ENCODE measurements at regions not wholly inside any gene's neighbourhood (a gene's known extent, or its start where the extent isn't known, plus 50 kb on each side); places are given as distances from the start of the nearest gene placed in this dataset.

DNA sequence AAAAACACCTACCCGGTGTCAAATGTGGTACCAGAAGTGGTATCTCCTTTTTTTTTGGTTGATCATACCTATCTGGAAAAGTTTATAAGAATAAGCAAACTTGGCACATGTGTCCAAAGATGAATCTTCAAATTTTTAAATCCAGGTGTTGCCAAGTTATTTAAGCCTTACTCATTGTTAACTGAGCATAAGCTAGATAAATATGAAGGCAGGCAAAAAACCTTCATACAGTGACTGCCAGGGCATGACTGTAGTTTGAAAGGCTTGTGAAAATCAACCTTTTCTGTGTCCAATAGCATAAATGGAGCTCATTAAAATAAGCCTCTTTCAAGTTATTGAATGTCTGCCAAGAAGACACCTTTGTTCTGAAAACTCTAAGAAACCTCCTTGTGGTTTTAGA lies 699.2 kb downstream of the DOK5 start:
- no peak overlapping the region for H3K4me3 ChIP-seq (ENCODE audit: low read depth, low read length)
- ChIA-PET CTCF (no interaction called here), POLR2A (no interaction called here)
- H3K27me3 ChIP-seq (ENCODE audit: control insufficient read depth, insufficient read depth, low read length) = no peaks in the 10 kb centered on the region
- DNase-seq (ENCODE audit: low read depth, low spot score) = no peak
- TF ChIP-seq, protein P1, sequence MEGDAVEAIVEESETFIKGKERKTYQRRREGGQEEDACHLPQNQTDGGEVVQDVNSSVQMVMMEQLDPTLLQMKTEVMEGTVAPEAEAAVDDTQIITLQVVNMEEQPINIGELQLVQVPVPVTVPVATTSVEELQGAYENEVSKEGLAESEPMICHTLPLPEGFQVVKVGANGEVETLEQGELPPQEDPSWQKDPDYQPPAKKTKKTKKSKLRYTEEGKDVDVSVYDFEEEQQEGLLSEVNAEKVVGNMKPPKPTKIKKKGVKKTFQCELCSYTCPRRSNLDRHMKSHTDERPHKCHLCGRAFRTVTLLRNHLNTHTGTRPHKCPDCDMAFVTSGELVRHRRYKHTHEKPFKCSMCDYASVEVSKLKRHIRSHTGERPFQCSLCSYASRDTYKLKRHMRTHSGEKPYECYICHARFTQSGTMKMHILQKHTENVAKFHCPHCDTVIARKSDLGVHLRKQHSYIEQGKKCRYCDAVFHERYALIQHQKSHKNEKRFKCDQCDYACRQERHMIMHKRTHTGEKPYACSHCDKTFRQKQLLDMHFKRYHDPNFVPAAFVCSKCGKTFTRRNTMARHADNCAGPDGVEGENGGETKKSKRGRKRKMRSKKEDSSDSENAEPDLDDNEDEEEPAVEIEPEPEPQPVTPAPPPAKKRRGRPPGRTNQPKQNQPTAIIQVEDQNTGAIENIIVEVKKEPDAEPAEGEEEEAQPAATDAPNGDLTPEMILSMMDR (IDR thresholded peaks at IDR 0.05; ENCODE audit: low read depth, low read length) = no peak
- peaks cover 14% of the 10 kb centered on the region for H3K9me3 ChIP-seq (ENCODE audit: control insufficient read depth, insufficient read depth, low read length)
- H3K27ac ChIP-seq (ENCODE audit: low read depth, low read length) = no peak overlapping the region

DNA sequence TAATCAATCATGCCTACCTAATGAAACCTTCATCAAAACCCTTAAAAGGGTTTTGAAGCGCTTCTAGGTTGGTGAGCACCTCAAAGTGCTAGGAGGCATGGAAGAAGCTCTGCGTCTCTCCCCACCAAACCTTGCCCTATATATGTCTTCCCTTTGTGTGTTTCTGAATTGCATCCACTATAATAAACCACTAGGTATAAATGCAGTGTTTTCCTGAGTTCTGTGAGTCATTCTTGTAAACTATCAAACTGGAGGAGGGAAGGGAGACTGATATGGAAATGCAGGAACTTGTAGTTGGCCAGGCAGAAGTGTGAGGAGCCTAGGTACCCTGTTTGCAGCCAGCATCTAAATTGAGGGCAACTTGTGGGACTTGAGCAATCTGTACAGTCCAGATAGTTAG lies 698.8 kb downstream of the DOK5 start:
- H3K4me3 ChIP-seq (ENCODE audit: low read depth, low read length) = no peak overlapping the region
- CTCF ChIA-PET = no interaction called here
- peaks cover 14% of the 10 kb centered on the region for H3K9me3 ChIP-seq (ENCODE audit: control insufficient read depth, insufficient read depth, low read length)
- H3K27me3 ChIP-seq (ENCODE audit: control insufficient read depth, insufficient read depth, low read length) = no peaks in the 10 kb centered on the region
- no peak overlapping the region for H3K27ac ChIP-seq (ENCODE audit: low read depth, low read length)
- DNase-seq (ENCODE audit: low read depth, low spot score) = no peak
- TF ChIP-seq, protein P1 (IDR thresholded peaks at IDR 0.05; ENCODE audit: low read depth, low read length) = no peak
- POLR2A ChIA-PET = no interaction called here

DNA sequence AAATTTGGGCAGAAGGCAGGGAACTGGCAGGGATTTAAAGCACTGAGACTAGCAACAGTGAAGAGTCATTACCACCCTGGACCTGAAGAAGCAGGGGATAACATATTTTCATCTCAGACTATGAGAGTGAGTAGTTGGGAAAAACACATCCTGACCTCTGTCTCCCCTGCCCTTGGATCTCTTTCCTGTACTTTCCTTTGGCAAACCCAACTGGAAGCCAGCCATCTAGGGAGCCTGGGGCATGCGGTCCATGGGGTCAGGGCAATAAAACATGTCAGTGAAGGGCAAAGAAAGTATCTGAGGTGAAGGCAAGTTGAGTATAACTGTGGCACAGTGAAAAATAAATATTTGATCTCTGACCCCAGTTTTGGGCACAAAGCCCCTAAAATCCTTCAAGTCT lies 698.2 kb downstream of the DOK5 start:
- Histone ChIP-seq H3K4me3 (ENCODE audit: low read depth, low read length) (no peak overlapping the region), H3K9me3 (ENCODE audit: control insufficient read depth, insufficient read depth, low read length) (peaks cover 14% of the 10 kb centered on the region), H3K27ac (ENCODE audit: low read depth, low read length) (no peak overlapping the region), H3K27me3 (ENCODE audit: control insufficient read depth, insufficient read depth, low read length) (no peaks in the 10 kb centered on the region)
- DNase-seq (ENCODE audit: low read depth, low spot score) = no peak
- CTCF ChIA-PET = no interaction called here
- TF ChIP-seq, protein P1 (IDR thresholded peaks at IDR 0.05; ENCODE audit: low read depth, low read length) = no peak
- POLR2A ChIA-PET = no interaction called here

DNA sequence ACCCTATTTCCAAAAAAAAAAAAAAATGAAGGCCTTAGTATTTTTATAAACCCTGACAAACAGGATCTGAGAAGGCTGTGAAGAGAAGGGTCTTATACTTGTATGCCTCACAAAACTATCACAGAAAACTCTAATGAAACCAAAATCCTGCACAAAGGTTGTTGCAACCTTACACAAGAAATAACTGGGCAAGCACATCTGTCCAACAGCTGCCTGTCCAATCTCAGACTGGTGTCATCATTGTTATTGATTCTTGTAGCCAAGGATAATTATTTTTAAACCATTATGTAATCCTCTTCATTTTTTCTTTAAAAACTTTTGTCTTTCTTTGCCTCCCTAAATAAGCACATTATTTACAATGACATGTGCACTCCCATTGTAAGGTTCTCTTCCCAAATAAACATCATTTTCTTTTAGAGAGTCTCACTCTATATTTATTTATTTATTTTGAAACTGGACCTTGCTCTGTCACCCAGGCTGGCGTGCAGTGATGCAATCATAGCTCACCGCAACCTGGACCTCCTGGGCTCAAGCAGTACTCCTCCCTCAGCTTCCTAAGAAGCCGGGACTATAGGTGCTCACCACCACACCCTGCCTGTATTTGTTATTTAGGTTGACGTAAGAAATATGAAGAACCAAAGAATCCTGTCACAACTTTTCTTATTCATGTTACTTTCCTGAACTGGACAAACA lies 697.1 kb downstream of the DOK5 start:
- ChIA-PET CTCF (no interaction called here), POLR2A (no interaction called here)
- Histone ChIP-seq H3K9me3 (ENCODE audit: control insufficient read depth, insufficient read depth, low read length) (peaks cover 12% of the 10 kb centered on the region), H3K27ac (ENCODE audit: low read depth, low read length) (no peak overlapping the region), H3K27me3 (ENCODE audit: control insufficient read depth, insufficient read depth, low read length) (no peaks in the 10 kb centered on the region), H3K4me3 (ENCODE audit: low read depth, low read length) (no peak overlapping the region)
- no peak for DNase-seq (ENCODE audit: low read depth, low spot score)
- TF ChIP-seq, protein P1 (IDR thresholded peaks at IDR 0.05; ENCODE audit: low read depth, low read length) = no peak

- H3K27ac ChIP-seq (ENCODE audit: low read depth, low read length) = no peak overlapping the region
- ChIA-PET CTCF (no interaction called here), POLR2A (no interaction called here)
These were observed 690.7 kb downstream of the DOK5 start for GRCh38 chr20:55166063-55166462.

More at GRCh38 chr20:55166063-55166462, 690.7 kb downstream of the DOK5 start:
- DNase-seq (ENCODE audit: low read depth, low spot score) = no peak
- Histone ChIP-seq H3K9me3 (ENCODE audit: control insufficient read depth, insufficient read depth, low read length) (peaks cover 8% of the 10 kb centered on the region; the same call in 1 of the 2 replicates), H3K4me3 (ENCODE audit: low read depth, low read length) (no peak overlapping the region), H3K27me3 (ENCODE audit: control insufficient read depth, insufficient read depth, low read length) (no peaks in the 10 kb centered on the region)
- TF ChIP-seq, protein P1 (IDR thresholded peaks at IDR 0.05; ENCODE audit: low read depth, low read length) = no peak

Data from AG04450 (cell line).